ENCODE measurements at regions not wholly inside any gene's neighbourhood (a gene's known extent, or its start where the extent isn't known, plus 50 kb on each side); places are given as distances from the start of the nearest gene placed in this dataset.

- no peak for TF ChIP-seq ZNF615 (CRISPR knock-in tag; IDR thresholded peaks at IDR 0.05; ENCODE audit: borderline replicate concordance)
- TF ChIP-seq FOSL1 (CRISPR knock-in tag; IDR thresholded peaks at IDR 0.05; ENCODE audit: borderline replicate concordance): no peak
- no peak for TF ChIP-seq ZNF616 (CRISPR knock-in tag; IDR thresholded peaks at IDR 0.05; ENCODE audit: low read depth)
- TF ChIP-seq ZNF121 (CRISPR knock-in tag; IDR thresholded peaks at IDR 0.05): no peak
These were observed 204.2 kb upstream of the ISX start (continued) for GRCh38 chr22:34861787-34862186.

- intact Hi-C loops (cut with micrococcal nuclease; ENCODE audit: unreplicated experiment): no loop called here
- FAIRE-seq: no peak
- Histone ChIP-seq H3K9me3 (ENCODE audit: low read length) (no peaks in the 10 kb centered on the region), H4K20me1 (ENCODE audit: insufficient read depth, low read length) (no peaks in the 10 kb centered on the region), H3K27ac (ENCODE audit: extremely low read length, insufficient read depth, low read length) (no peak overlapping the region), H2AFZ (ENCODE audit: low read length) (no peak overlapping the region), H3K79me2 (ENCODE audit: insufficient read depth, low read length) (no peaks in the 10 kb centered on the region), H3K36me3 (replicated peaks in 1 of 2; ENCODE audit: control insufficient read depth in 1 of 2, insufficient read depth in 2 of 2, low read length in 2 of 2) (no peaks in the 10 kb centered on the region), H3K9ac (ENCODE audit: insufficient read depth, low read depth, low read length) (no peak overlapping the region), H3K4me1 (ENCODE audit: insufficient read depth, low read length) (no peaks in the 10 kb centered on the region), H3K4me3 (replicated peaks in 1 of 3; ENCODE audit: insufficient read depth in 1 of 3, low read depth in 2 of 3, low read length in 3 of 3) (no peak overlapping the region), H3K27me3 (ENCODE audit: control insufficient read depth in 1 of 2, insufficient read depth in 2 of 2, low read length in 2 of 2) (no peaks in the 10 kb centered on the region; a peak in 1 of 5 replicates), H3K4me2 (ENCODE audit: low read depth, low read length) (no peak overlapping the region)
- ChIA-PET CTCF (ENCODE audit: low intra/inter-chr PET ratio, low total read pairs) (no interaction called here), POLR2A (no interaction called here)
- BruUV-seq (replicated peaks): no TSS peak
- in situ Hi-C loops (cut with HindIII; ENCODE audit: extremely low pct_ligation_motif_present, low pct_unique_long_range_greater_than_20kb): loop anchor here (10.0 kb wide), 1 partner anchor 61 kb away; no protein-coding TSS in a partner anchor
- WGBS (ENCODE audit: low lambda C conversion rate): 0% methylated on average over 4 of the region's 4 CpGs
- DNase-seq (ENCODE audit: low spot score): no peak
- ATAC-seq: no peak
- TF ChIP-seq HOXA3 (CRISPR knock-in tag; IDR thresholded peaks at IDR 0.05): no peak
- TF ChIP-seq XBP1 (CRISPR knock-in tag; IDR thresholded peaks at IDR 0.05): no peak
- TF ChIP-seq ZC3H4 (CRISPR knock-in tag; IDR thresholded peaks at IDR 0.05; ENCODE audit: borderline replicate concordance): no peak
- TF ChIP-seq ZNF766 (CRISPR knock-in tag; IDR thresholded peaks at IDR 0.05; ENCODE audit: borderline replicate concordance): no peak
- no peak for TF ChIP-seq ZBTB37 (CRISPR knock-in tag; IDR thresholded peaks at IDR 0.05)
- TF ChIP-seq MAX (IDR thresholded peaks at IDR 0.05): no peak
- TF ChIP-seq ZBTB7A (CRISPR knock-in tag; IDR thresholded peaks at IDR 0.05): no peak
- no peak for TF ChIP-seq ZNF17 (CRISPR knock-in tag; IDR thresholded peaks at IDR 0.05)
- no peak for TF ChIP-seq CC2D1A (CRISPR knock-in tag; IDR thresholded peaks at IDR 0.05)
- TF ChIP-seq SNAPC4 (CRISPR knock-in tag; IDR thresholded peaks at IDR 0.05): no peak
- TF ChIP-seq JARID2 (CRISPR knock-in tag; IDR thresholded peaks at IDR 0.05; ENCODE audit: insufficient replicate concordance): no peak
- TF ChIP-seq ZBTB25 (CRISPR knock-in tag; IDR thresholded peaks at IDR 0.05): no peak
- no peak for TF ChIP-seq KAT2B (IDR thresholded peaks at IDR 0.05; ENCODE audit: borderline replicate concordance, low read depth, low read length)
These were observed 199.9 kb upstream of the ISX start for GRCh38 chr22:34866081-34866480.

Data from HepG2 (cell line).